DMS 273 (cell line): ENCODE measurements at regions not wholly inside any gene's neighbourhood (a gene's known extent, or its start where the extent isn't known, plus 50 kb on each side); places are given as distances from the start of the nearest gene placed in this dataset.
"Not testable (repeated sequence)": the region's sequence is repeated elsewhere in the genome, so short reads cannot be mapped to it uniquely, and the experiment has no call there.

Experiments used
- DNase-seq: peaks from one replicate; lab custom pipeline; 2025; ENCODE audit not compliant: unreplicated experiment; lab: John Stamatoyannopoulos, UW

- peak; percentile 5 for DNase-seq
These were observed 109.3 kb upstream of the IFNE start for GRCh38 chr9:21591221-21592062.

GRCh38 chr9:21592063-21592338, 109.9 kb upstream of the IFNE start:
- DNase-seq, result no peak

GRCh38 chr9:21597284-21597683, 115.2 kb upstream of the IFNE start:
- DNase-seq, result no peak

GRCh38 chr9:21598749-21599148, 116.6 kb upstream of the IFNE start:
- no peak for DNase-seq

- no peak for DNase-seq
These were observed 123.4 kb upstream of the IFNE start for GRCh38 chr9:21605489-21605931.

GRCh38 chr9:21607576-21607975, 125.5 kb upstream of the IFNE start:
- no peak for DNase-seq

- DNase-seq, result no peak
These were observed 126.1 kb upstream of the IFNE start for GRCh38 chr9:21608200-21608599.

- no peak for DNase-seq
These were observed 127.4 kb upstream of the IFNE start for GRCh38 chr9:21609506-21609905.

GRCh38 chr9:21611891-21612290, 129.8 kb upstream of the IFNE start:
- no peak for DNase-seq

- no peak for DNase-seq
These were observed 132.9 kb upstream of the IFNE start for GRCh38 chr9:21615018-21615417.

GRCh38 chr9:21615446-21615845, 133.3 kb upstream of the IFNE start:
- DNase-seq, result no peak

- DNase-seq, result no peak
These were observed 134.1 kb upstream of the IFNE start for GRCh38 chr9:21616082-21616778.

- no peak for DNase-seq
These were observed 142.8 kb upstream of the IFNE start for GRCh38 chr9:21624675-21625644.

- DNase-seq, result no peak
These were observed 144.4 kb upstream of the IFNE start for GRCh38 chr9:21626493-21626892.

GRCh38 chr9:21628954-21629353, 146.8 kb upstream of the IFNE start:
- DNase-seq, result not testable (repeated sequence)

- no peak for DNase-seq
These were observed 152.8 kb upstream of the IFNE start for GRCh38 chr9:21634951-21635350.

- DNase-seq, result no peak
These were observed 156.0 kb upstream of the IFNE start for GRCh38 chr9:21638104-21638503.

GRCh38 chr9:21653091-21653490, 149.3 kb upstream of the MTAP start:
- DNase-seq, result no peak

- no peak for DNase-seq
These were observed 148.8 kb upstream of the MTAP start for GRCh38 chr9:21653589-21653988.

- DNase-seq, result no peak
These were observed 145.4 kb upstream of the MTAP start for GRCh38 chr9:21656776-21657674.
